HG03439 (cell line): ENCODE measurements at regions not wholly inside any gene's neighbourhood (a gene's known extent, or its start where the extent isn't known, plus 50 kb on each side); places are given as distances from the start of the nearest gene placed in this dataset.

Source experiments
- ATAC-seq: cut with Tn5 transposase; IDR thresholded peaks from one replicate; pipeline ENCODE4 v1.9.1; 2021; ENCODE audit warnings: mild to moderate bottlenecking, moderate library complexity; ENCODE audit not compliant: unreplicated experiment

DNA sequence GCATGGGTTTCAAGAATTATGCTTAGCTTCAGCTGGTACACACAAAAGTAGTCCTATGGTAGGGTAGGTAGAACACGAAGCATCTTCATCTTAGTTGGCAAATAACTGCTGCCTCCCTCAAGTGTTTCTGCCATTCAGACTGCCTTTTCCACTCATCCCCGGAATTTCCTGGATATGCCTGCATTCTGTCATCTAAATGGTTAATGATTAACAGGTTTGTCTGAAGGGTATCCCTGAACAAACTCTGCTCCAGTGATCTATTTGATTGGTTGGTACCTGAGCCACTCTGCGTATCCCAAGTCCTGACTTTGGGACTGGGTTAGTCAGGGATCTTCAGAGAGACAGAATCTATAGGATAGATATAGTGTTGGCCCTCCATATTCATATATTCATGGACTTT, 272.3 kb upstream of the RAG2 start:
- ATAC-seq = no peak

DNA sequence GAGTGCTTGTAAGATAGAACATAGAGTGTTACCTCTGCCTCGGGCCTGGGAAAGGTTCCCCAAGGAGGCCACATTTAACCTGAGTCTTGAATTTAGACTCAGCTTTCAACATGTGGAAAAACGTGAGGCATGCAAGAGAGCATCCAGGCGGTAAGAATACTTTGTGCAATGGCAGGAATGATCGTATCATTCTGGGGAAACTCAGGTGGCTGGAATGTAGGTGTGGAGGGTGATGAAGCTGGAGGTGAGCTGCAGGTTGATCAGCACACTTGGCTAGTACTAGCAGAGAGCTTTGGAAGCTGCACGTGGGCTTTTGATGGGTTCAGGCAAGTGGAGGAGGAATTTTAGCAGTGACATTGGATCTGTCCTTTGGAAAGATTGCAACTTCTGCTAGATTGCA, 270.3 kb upstream of the RAG2 start:
- no peak for ATAC-seq

DNA sequence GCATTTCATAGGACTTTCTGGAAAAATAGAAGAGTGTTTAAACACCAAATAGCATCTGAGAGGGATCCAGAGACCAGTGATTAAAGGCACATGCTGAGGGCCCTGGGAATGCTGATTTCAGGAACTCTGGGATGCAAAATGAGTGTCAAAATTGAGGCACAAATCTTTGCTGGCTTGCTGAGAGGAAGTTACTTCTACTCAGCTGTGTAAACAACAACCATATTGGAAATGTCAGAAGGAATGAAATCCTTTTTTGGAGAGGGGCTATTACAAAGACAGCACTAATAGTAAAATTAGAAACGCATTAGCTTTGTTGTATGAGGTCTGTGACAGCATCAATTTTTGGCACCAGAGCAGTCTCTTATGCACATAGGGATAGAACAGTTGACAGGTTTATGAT, 267.8 kb upstream of the RAG2 start:
- no peak for ATAC-seq

DNA sequence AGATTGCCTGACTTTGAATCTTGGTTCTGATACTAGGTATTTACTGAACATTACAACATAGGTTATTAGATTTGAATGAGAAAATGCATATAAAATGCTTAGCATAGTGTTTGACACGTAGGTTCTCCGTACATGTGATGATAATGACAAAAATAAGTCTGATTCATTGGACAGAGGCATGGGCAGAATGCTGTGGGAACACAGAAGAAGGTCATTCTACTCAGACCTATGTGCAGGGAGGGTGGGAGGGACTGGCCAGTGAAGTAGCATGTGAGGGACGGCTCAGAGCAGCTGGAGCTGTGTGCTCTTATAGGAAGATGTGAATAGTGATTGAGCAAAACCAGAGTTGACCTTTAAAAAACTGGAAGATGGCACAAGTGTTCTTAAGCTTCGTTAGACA, 256.8 kb upstream of the RAG2 start:
- ATAC-seq = no peak

DNA sequence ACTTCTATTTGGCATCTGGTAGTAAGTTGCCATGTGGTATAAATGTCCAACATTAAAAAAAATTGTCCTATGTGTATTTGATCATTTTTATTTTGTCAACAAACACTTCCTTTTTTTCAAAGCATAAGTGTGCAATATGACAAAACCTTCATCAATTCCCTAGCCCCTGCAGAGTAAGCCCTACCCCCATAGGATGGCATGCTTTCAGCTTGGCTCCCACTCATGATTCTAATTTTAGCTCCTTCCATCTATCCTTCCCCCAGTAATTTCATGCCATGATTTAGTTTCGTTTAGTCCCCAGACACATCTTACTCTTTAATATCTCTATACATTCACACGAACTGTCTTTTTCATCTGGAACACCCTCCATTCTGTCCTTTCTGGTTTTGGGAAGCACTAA, 250.6 kb upstream of the RAG2 start:
- no peak for ATAC-seq

DNA sequence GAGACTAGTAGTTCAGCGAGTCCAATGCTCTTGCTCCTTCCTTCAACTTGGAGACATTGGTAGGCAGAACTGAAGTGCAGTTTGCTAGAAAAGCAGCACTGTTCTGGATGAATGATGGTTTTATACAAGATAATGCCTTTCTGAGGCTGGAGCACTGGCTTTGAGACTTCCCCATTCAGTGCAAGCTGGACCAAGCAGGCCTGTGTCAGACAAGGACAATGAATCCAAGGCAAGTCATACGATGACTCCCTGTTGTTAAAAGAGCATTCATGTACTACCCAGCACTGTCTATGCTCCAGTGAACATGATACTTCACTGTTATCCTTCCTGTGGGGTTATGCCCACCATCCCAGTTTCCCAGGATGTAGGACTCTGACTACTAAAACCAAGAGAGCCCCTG, 242.3 kb upstream of the RAG2 start:
- no peak for ATAC-seq

DNA sequence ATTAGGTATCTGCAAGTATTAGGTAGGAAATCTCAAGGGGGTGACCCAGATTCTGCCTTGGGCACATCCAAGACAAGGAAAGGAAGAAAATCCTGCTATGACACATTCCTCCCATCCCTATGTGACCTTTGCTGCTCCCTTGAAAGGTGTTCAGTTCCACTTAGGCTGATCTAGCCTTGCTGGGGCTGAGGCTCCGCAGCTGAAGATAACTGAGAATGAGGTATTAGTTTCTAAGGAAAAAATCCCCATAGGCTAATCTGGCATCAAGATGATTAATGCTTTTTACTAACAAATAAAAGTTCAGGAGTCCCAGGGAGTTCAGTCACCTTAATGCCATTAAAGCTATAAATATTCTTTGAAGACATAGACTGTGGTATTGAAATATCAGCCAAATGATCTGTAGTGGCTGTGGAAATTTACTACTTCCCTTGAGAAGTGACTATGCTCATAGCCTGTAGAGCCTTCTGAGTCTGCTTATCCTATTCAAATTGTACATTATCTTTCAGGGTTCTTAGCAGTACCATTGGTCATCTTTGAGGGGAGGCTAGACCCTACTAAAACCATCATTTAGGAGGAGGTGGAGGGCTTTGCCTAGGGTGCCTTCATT, 239.9 kb upstream of the RAG2 start:
- ATAC-seq = no peak

DNA sequence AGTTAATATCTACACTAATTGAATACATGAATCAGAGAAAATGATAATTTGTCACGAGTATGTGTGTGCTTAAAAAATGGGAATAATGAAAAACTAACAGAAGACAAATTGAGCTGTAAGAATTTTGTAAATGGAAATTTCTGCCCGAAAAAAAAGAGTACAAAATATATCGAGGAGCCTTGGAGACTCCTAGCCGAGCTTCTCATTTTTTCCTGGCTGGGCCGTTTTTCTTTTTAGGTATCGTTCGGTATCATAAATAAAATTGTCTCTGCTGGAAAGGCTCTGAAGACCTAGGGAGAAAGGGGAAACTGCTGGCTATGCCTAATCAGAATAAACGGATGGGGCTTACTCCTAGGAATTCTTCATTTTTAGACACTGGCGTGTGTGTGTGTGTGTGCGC, 227.2 kb upstream of the RAG2 start:
- no peak for ATAC-seq

DNA sequence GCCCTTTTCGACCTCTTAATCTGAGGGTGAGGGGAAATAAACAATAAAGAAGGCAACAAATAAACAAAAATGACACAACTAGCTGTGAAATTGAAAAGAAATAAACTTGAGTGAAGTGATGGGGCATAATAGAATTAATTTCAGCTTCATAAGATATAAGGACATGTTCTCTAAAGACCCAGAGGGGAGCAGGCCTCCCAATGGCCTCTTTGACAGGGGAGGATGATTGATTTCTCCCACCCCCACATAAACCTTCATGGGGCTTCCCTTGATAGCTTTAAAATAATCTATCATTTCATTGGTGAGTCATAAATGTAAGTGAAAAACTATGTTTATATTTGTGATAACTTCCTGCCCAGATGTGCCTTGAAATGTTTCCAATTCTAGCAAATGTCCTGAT, 226.3 kb upstream of the RAG2 start:
- no peak for ATAC-seq

DNA sequence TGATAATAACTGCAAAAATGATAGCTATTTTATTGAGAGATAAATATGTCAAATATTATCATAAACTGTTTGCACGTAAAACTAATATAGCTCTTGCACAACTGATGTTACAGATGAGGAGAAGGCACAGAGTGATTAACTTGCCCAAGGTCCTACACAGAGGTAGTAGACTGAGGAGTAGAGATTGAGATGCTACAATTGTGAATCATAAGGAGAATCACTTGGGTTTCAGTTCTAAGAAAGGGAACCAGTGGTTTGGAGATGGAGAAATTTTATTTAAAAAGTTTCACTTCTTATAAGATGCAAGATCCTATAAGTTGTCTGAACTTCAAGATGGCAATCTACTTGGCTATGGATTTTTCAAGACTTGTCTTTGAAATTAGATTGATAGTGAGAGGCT, 224.8 kb upstream of the RAG2 start:
- ATAC-seq = no peak

DNA sequence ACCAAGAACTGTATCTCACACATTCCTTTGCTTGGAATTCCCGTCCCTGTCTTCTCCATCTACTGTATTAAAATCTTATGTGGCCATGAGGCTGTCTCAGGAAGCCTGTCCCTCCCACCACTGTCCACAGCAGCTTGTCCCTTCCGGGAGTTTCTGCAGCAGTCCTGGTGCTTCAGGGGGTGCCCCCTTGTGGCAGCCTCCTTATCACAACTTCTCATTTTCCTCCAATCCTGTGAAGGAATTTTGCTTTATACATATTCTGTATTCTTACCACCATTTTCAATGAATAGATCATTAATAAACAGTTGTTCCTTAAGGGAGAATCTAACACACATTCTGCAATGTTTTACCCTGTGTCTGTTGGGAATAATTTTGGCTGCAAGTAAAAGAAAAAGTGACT, 220.4 kb upstream of the RAG2 start:
- ATAC-seq = no peak

DNA sequence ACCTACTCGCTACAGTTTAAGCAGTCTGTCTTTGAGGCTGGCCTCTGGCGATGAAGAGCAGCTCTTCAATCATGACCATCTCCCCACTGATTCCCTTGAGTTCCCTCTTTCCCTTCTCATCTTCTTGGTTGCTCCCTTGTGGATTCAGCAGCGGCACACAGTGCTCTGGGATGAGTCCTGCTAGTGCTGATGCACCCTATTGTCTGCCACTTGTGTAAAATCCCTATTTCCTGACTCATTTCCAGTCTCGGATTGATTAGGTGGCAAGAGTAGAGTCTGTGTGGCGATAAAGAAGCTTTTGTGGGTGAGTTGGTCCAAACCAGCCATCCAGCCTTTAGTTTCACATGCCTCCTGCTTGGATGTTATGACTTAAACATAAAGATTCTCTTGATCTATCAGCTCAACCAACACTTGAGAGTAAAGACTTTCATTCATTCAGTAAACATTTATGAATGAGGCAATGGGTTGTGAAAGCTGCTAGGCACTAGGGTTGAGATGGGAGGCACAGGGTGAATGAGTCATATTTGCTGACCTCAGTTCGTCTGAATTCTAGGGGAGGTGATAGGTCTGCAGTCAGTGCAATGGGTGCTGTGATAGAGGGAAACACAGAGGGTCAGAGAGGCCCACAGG, 219.4 kb upstream of the RAG2 start:
- ATAC-seq = no peak

DNA sequence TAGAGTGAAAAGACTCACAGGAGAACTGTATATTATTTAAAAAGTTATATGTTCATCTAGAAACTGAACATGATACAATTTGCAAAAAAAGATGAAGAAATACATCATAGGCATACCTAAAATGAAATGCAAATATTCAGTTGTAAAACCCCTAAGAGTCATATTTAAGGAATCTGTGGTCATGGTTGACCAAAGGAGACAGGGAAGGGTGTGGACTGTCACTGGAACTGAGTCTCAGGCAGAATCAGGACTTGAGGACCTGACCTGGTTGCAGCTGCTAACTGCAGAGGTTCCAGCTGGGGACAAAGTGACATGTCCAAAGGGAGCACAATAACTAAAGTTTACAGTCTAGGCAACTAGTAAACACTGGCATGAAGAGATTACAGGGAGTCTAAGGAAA, 211.3 kb upstream of the RAG2 start:
- ATAC-seq = no peak

DNA sequence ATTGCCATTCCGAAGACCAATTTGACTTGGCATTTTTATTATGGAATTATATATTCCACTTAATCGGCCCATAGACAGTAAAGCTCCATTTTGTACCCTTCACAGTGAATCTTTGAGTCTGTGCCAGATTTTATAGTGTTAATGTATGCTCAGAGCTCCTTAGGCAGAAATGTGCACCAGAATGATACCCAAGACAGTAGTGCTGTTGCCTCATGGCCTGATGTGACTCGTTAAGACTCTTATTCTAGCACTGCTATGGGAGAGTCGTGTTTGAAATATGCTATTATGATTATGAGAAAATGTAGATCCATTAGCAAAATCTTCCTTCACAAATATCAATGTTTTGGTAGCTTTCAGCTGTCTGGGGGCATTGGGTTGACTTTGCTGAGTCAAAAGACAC, 209.8 kb upstream of the RAG2 start:
- no peak for ATAC-seq

DNA sequence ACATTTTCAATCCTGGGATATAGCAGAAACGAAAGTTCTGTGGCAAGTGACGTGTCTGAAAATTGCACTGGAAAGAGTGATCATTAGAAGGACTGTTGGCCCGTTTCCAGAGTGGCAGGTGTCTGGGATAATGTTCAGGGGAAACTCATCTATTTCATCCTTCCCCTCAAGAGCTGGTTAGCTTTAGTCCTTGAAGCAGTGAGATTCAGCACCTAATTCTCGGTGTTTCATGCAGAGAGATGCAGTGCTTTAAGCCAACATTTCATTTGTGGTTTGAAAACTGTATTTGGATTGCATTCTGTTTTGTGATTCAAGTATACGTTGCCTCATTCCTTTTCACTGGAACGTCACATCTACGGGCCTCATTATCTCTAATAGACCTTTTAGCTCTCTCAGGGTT, 205.0 kb upstream of the RAG2 start:
- no peak for ATAC-seq

DNA sequence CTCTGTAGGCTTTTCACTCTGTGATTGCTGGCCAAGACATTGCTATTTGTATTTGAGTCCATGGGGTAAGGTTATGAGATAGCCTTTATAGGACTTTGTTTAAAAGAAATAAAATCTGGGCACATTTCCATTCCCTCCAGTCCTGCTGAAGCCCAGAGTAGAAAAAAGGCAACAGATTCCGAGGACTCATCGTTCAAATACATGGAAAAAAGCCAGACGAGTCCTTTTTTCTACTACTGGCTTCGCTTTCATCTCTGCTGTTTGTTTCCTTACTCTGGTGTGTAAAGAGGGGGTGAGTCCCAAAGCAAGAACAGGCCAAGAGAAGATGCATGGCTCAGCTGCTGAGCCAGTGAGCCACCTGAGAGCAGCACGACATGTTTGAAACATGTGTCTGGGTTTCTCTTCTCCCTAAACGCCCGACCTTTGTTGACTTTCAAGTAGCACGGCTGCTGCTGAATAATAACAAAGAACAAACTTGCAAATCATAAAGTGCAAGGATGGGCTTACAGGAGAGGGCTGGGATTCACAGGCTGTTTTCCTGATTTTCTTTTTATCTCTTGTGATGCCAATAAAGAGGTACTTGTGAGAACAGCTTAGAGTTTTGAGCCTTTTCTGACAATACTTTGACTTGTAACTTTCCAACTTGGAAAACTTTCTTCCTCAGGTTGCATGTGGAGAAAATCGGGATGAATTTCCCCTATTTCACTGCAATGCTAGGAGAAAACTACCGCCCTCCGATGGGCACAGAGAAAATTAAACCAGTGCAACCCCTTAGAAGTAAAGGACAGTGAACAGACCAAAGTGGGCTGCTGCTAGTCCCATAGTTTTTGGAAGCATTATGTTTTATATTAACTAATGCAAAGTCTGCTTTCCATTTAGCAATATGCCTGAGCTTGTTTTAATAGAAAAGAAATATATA, 195.2 kb upstream of the RAG2 start:
- ATAC-seq = no peak

DNA sequence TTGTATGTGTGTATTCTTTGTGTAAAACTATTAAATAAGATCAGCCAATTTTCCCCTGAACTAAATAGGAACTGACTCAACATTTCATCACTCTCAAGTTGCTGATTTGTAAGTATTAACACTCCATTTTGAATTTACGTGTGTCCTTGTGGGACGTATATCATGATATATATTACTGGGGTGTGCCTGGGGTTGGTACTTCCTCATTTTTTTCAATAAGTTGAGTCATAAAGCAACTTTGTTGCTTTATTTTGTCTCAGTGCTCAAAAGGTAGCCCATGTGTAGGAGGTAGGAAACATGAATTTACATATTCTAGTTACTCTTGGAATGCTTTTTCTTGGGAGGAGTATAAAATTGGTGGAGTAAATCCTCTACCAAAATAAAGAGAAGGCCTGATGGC, 193.9 kb upstream of the RAG2 start:
- ATAC-seq = no peak

DNA sequence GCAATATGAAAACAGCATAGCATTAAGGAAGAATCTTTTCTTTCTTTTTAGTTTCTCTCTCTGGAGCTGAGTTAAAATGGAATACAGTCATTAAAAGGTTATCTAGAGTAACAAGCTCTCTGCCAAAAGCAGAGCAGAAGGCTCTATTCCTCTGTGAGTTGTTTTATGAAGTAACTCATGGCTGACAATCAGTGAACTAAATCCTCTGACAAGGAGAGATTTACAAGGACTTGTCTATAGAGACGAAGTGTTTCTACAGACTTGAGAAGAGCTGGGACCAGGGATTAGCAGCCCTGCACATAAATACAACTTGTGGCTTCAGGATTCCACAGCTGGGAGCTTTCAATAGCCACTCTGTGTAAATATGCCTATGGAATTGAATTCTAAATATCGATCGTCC, 192.5 kb upstream of the RAG2 start:
- ATAC-seq = no peak

DNA sequence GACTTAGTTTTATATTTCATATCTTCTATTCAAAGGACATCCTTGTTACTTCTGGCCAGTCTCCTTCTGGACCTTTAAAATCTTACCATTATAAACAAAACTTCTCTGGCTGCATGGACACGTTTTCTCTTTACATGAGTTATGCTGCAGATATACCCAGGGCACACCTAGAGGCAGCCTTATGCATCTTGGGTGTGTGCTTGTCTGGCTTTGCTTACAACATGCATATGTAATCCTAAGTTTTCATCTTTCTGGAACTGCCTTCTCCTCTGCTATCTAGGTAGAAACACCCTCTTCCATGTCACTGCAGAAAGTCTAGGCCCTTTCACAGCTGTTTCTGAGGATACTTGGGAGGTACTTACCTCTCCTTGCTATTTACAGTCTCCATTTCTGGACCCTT, 185.8 kb upstream of the RAG2 start:
- no peak for ATAC-seq

DNA sequence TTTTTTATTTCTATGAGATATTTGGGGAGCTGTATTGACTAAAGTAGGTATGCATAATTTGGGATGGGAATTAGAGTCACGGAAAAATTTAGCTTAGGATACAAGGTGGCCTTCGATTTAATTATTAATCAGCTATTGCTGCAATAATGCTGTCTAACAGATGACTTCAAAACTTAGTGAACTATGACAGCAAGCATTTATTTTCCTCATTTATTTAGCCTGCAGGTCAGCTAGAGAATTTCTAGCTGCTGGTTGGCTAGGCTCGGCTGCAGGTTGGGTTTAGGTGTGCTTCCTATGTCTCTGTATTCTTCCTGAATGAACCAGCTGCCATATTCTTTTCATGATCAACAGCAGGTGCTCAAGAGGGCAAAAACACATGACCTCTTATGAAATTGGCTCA, 181.8 kb upstream of the RAG2 start:
- no peak for ATAC-seq

DNA sequence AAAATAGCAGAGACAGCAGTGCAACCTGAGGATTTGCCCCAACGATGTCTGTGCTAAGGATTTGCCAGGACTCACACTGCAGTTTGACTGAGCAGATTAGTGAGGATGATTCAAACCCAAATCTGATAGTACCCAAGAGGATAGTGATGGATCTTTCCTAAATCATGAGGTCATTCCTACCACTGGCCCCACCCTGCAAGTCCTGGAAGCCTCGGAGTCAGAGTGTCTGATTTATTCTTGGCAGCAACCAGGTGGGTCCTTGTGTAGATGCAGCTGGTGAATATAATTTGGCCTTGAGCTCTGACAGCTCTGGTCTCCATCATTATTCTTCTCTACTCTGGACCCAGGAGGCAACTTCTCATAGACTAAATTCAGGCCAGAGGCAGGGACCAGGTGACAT, 179.3 kb upstream of the RAG2 start:
- no peak for ATAC-seq

DNA sequence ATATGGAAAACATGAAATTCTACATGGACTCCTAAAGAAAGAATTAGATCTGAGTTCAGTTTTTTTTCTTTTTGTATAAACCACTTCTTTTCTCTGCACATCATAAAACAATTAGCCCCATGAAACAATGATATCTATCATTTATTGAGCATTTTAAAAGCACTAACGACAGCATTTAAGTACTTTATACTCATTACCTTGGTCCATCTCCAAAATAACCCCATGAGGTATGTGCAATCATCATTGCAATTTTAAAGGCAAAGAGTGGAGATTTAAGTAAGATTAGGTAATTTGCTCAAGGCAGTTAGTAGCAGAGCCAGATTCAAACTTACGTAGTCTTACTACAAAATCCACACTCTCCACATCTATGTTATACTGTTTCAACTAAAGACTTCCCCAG, 177.7 kb upstream of the RAG2 start:
- no peak for ATAC-seq
